Lower leg skin (tissue), 3 donors: ENCODE measurements at regions not wholly inside any gene's neighbourhood (a gene's known extent, or its start where the extent isn't known, plus 50 kb on each side); places are given as distances from the start of the nearest gene placed in this dataset.

Experiments
- CTCF ChIP-seq, 3 donors: fragments of 450-650 bp; IDR thresholded peaks; one replicate each; pipeline ENCODE4 v1.5.1; 2016; ENCODE audit warnings: antibody characterized with exemption in 3 of 3, mild to moderate bottlenecking in 3 of 3, moderate library complexity in 2 of 3
- POLR2A ChIP-seq, 2 donors: fragments of 450-650 bp; IDR thresholded peaks; one replicate each; pipeline ENCODE4 v1.6.1; 2016 to 2017; ENCODE audit warnings: antibody characterized with exemption in 2 of 2, mild to moderate bottlenecking in 1 of 2, moderate library complexity in 1 of 2

- TF ChIP-seq CTCF (IDR thresholded peaks at IDR 0.05) (no peak), POLR2A (IDR thresholded peaks at IDR 0.05) (no peak)
Observed at GRCh38 chr17:68169840-68170239, 78.0 kb upstream of the AMZ2 start.
